Adrenal gland (tissue), 5 donors: ENCODE measurements at regions not wholly inside any gene's neighbourhood (a gene's known extent, or its start where the extent isn't known, plus 50 kb on each side); places are given as distances from the start of the nearest gene placed in this dataset.

Experiments used
- CTCF ChIP-seq, 6 experiments: fragments of 450-650 bp in 4 of 6; fragments of 200-600 bp in 2 of 6; sonication (generic) in 1 of 6; IDR thresholded peaks; 1 replicate in 5 of 6; 2 replicates in 1 of 6; pipeline versions ENCODE4 v1.5.1 to v1.8.0; 2016 to 2021; ENCODE audit warnings: antibody characterized with exemption in 6 of 6, mild to moderate bottlenecking in 2 of 6, moderate library complexity in 1 of 6
- POLR2A ChIP-seq, 2 donors: fragments of 450-650 bp; IDR thresholded peaks; one replicate each; pipeline ENCODE4 v1.6.1; 2017; ENCODE audit warnings: antibody characterized with exemption in 2 of 2, mild to moderate bottlenecking in 2 of 2, moderate library complexity in 1 of 2
- donor health status: DM: no; HTN: no; CAD: no.

DNA sequence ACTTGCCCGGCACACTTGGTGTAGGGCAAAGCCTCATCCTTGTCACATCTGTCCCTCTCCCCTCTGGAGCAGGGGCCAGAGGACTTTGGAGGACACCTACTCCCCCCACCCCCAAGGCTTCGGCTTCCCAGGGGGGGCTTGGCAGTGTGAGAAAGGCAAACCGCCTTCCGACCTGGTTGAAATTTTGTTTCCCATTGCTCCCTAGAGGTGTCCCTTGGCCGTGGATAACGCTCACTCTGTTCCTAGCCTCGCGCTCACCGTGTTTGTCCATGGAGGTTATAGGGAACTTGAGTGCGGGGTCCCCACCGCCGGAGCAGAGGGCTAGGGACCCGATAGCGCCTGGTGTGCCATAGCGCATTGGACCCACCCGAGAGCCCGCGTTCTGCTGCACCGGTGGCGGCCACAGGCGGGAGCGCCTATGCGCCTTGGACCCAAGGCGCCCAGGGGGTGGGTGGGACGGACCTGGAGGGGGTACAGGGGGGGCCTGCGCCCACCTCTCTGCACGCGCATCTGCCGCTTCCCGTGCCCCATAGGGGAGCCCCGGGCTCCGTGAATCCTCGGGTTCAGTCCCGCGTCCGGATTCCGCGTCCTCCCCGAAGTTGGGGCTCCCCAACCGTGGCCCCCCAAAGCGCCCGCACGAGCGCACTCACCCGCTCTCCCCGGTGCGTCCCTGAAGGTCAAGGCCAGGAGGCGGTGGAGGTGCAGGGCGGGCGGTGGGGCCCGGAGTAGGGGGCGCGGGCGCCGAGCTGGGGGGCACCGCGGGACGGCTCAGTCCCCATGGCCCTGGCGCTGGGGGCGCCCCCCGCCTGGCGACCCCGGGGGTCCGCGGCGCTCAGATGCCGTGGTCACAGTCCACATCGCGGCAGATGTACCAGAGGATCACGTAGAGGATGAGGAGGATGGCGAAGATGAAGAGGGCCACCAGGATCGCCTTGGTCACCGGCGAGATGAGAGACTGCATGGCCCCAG lies 82.7 kb upstream of the DHRSX start:
- no peak for TF ChIP-seq CTCF (IDR thresholded peaks at IDR 0.05)
- no peak for TF ChIP-seq POLR2A (IDR thresholded peaks at IDR 0.05)
